ENCODE measurements at regions not wholly inside any gene's neighbourhood (a gene's known extent, or its start where the extent isn't known, plus 50 kb on each side); places are given as distances from the start of the nearest gene placed in this dataset.

DNA sequence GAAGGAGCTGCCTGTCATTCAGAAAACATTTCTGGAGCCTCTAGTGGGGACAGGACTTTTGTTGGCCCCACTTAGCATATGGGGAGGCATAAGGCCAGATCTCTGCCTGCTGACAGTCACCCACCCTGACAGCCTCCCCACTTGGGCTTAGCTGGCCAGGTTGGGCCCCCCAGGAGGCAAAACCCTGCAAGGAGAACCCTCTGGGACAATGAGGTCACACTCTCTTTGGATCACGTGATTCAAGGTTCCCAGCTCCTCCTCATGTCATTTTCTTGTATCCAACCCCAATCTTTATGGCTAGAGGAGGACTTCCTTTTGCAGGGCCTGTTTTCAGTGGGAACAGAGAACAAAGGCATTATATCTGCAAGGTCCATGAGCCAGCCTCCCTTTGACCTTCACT lies 60.0 kb downstream of the NAV1 start:
- Mint-ChIP-seq H3K36me3 (ENCODE audit: low read depth) (no peaks in the 10 kb centered on the region), H3K27me3 (ENCODE audit: low read depth) (peaks cover 16% of the 10 kb centered on the region), H3K4me1 (no peaks in the 10 kb centered on the region), H3K4me3 (no peak overlapping the region), H3K27ac (ENCODE audit: unreplicated experiment) (no peak overlapping the region), H3K9me3 (no peaks in the 10 kb centered on the region)
- TF ChIP-seq CTCF (conservative IDR thresholded peaks at IDR 0.05) = no peak
- no peak for DNase-seq (ENCODE audit: low read depth, low spot score)

DNA sequence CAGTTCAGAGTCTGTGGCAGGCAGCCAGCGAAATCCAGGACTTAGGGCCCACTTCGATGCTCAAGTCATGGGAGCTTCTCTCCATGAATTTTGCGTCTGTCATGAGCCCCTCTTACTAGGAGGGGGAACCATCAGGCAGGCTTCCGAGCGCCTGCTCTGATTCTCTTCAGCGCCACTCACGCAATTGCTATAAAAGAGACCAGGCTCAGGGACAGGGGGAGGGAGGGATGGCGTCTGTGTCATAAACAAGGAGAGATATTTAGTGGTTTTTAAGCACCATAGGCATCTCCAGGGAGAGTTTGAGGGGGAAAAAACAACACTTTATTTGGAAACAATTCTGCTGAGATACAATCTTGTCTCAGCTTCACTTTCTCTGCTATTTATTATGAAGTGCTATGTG lies 60.6 kb downstream of the NAV1 start:
- Mint-ChIP-seq H3K27me3 (ENCODE audit: low read depth) (peaks cover 15% of the 10 kb centered on the region), H3K4me1 (no peaks in the 10 kb centered on the region), H3K27ac (ENCODE audit: unreplicated experiment) (no peak overlapping the region), H3K4me3 (no peak overlapping the region), H3K36me3 (ENCODE audit: low read depth) (no peaks in the 10 kb centered on the region), H3K9me3 (no peaks in the 10 kb centered on the region)
- DNase-seq (ENCODE audit: low read depth, low spot score) = no peak
- no peak for TF ChIP-seq CTCF (conservative IDR thresholded peaks at IDR 0.05)

- Mint-ChIP-seq H3K36me3 (ENCODE audit: low read depth) (no peaks in the 10 kb centered on the region), H3K4me1 (no peaks in the 10 kb centered on the region), H3K27me3 (ENCODE audit: low read depth) (peaks cover 20% of the 10 kb centered on the region), H3K27ac (ENCODE audit: unreplicated experiment) (peak overlapping the region; percentile 79), H3K4me3 (no peak overlapping the region), H3K9me3 (no peaks in the 10 kb centered on the region)
- TF ChIP-seq CTCF (conservative IDR thresholded peaks at IDR 0.05) = no peak
- no peak for DNase-seq (ENCODE audit: low read depth, low spot score)
Measured at GRCh38 chr1:201602413-201603265, 63.7 kb downstream of the NAV1 start.

GRCh38 chr1:201603613-201604232 lies 64.8 kb downstream of the NAV1 start:
- H3K4me3 Mint-ChIP-seq = no peak overlapping the region
- no peaks in the 10 kb centered on the region for H3K9me3 Mint-ChIP-seq
- TF ChIP-seq CTCF (conservative IDR thresholded peaks at IDR 0.05) = no peak
- H3K27ac Mint-ChIP-seq (ENCODE audit: unreplicated experiment) = no peak overlapping the region
- no peaks in the 10 kb centered on the region for H3K4me1 Mint-ChIP-seq
- DNase-seq (ENCODE audit: low read depth, low spot score) = no peak
- H3K36me3 Mint-ChIP-seq (ENCODE audit: low read depth) = no peaks in the 10 kb centered on the region
- H3K27me3 Mint-ChIP-seq (ENCODE audit: low read depth) = peaks cover 17% of the 10 kb centered on the region

GRCh38 chr1:201605385-201606010 lies 66.6 kb downstream of the NAV1 start:
- H3K36me3 Mint-ChIP-seq (ENCODE audit: low read depth) = no peaks in the 10 kb centered on the region
- H3K27ac Mint-ChIP-seq (ENCODE audit: unreplicated experiment) = no peak overlapping the region
- no peak overlapping the region for H3K4me3 Mint-ChIP-seq
- H3K9me3 Mint-ChIP-seq = no peaks in the 10 kb centered on the region
- TF ChIP-seq CTCF (conservative IDR thresholded peaks at IDR 0.05) = no peak
- H3K27me3 Mint-ChIP-seq (ENCODE audit: low read depth) = peaks cover 20% of the 10 kb centered on the region
- H3K4me1 Mint-ChIP-seq = no peaks in the 10 kb centered on the region
- no peak for DNase-seq (ENCODE audit: low read depth, low spot score)
